DMS114 treated with DMSO at 0.1 percent for 48 hours (cell line): ENCODE measurements at regions not wholly inside any gene's neighbourhood (a gene's known extent, or its start where the extent isn't known, plus 50 kb on each side); places are given as distances from the start of the nearest gene placed in this dataset.
"Not testable (repeated sequence)": the region's sequence is repeated elsewhere in the genome, so short reads cannot be mapped to it uniquely, and the experiment has no call there.

Experiments
- DNase-seq: peaks from one replicate; lab custom pipeline; 2025; ENCODE audit not compliant: unreplicated experiment; lab: John Stamatoyannopoulos, UW

GRCh38 chr9:135192686-135193085, 105.2 kb downstream of the OLFM1 start:
- DNase-seq, result no peak

GRCh38 chr9:135195975-135196374, 108.5 kb downstream of the OLFM1 start:
- not testable (repeated sequence) for DNase-seq

- no peak for DNase-seq
Measured at GRCh38 chr9:135196474-135196873, 109.0 kb downstream of the OLFM1 start.

- DNase-seq, result no peak
Measured at GRCh38 chr9:135198144-135198543, 110.7 kb downstream of the OLFM1 start.

GRCh38 chr9:135198586-135199285, 111.3 kb downstream of the OLFM1 start:
- DNase-seq, result no peak

- no peak for DNase-seq
Measured at GRCh38 chr9:135199489-135199888, 112.0 kb downstream of the OLFM1 start.

GRCh38 chr9:135201711-135202110, 114.2 kb downstream of the OLFM1 start:
- no peak for DNase-seq

GRCh38 chr9:135204177-135204576, 116.7 kb downstream of the OLFM1 start:
- DNase-seq, result no peak

GRCh38 chr9:135209136-135209535, 121.7 kb downstream of the OLFM1 start:
- DNase-seq, result no peak

- no peak for DNase-seq
Measured at GRCh38 chr9:135209852-135210251, 122.4 kb downstream of the OLFM1 start.

- DNase-seq, result no peak
Measured at GRCh38 chr9:135210676-135211523, 123.4 kb downstream of the OLFM1 start.

- DNase-seq, result no peak
Measured at GRCh38 chr9:135211524-135211890, 124.0 kb downstream of the OLFM1 start.

- no peak for DNase-seq
Measured at GRCh38 chr9:135212961-135213360, 125.5 kb downstream of the OLFM1 start.

GRCh38 chr9:135213566-135213965, 126.1 kb downstream of the OLFM1 start:
- DNase-seq, result no peak

GRCh38 chr9:135214054-135214640, 126.7 kb downstream of the OLFM1 start:
- no peak for DNase-seq

GRCh38 chr9:135214706-135215105, 127.2 kb downstream of the OLFM1 start:
- no peak for DNase-seq

- no peak for DNase-seq
Measured at GRCh38 chr9:135215571-135216161, 128.2 kb downstream of the OLFM1 start.

- DNase-seq, result no peak
Measured at GRCh38 chr9:135216236-135216635, 128.8 kb downstream of the OLFM1 start.

- DNase-seq, result no peak
Measured at GRCh38 chr9:135216791-135217441, 129.4 kb downstream of the OLFM1 start.

- DNase-seq, result no peak
Measured at GRCh38 chr9:135217836-135218235, 130.4 kb downstream of the OLFM1 start.
